ENCODE measurements at regions not wholly inside any gene's neighbourhood (a gene's known extent, or its start where the extent isn't known, plus 50 kb on each side); places are given as distances from the start of the nearest gene placed in this dataset.

- no peak for DNase-seq (ENCODE audit: low read depth in 1 of 2, low spot score in 2 of 2)
- no peak overlapping the region for H2AK5ac ChIP-seq (ENCODE audit: low read depth, low read length)
- no peak for FAIRE-seq
- no peaks in the 10 kb centered on the region for H4K20me1 ChIP-seq (replicated peaks in 1 of 2; ENCODE audit: control insufficient read depth in 1 of 2, insufficient read depth in 2 of 2, low read length in 2 of 2)
- H3K23ac ChIP-seq (ENCODE audit: insufficient read length), result no peak overlapping the region
- H4K5ac ChIP-seq (ENCODE audit: insufficient read length, low read depth, low read length), result no peak overlapping the region
- H3K9me3 ChIP-seq (ENCODE audit: insufficient read depth in 2 of 2, low read depth in 1 of 2, low read length in 1 of 2), result no peaks in the 10 kb centered on the region
- no peak overlapping the region for H3K4me3 ChIP-seq (ENCODE audit: extremely low read depth in 1 of 4, insufficient read depth in 2 of 4, low read depth in 3 of 4, low read length in 4 of 4)
- ChIA-PET POLR2A (ENCODE audit: partially characterized antibody) (no interaction called here), CTCF (ENCODE audit: partially characterized antibody) (interaction anchor here (0.6 to 0.9 kb wide), 3 partner anchors 42 to 133 kb away, joined by 3 to 4 read pairs (median 3); no protein-coding TSS in a partner anchor)
- no peaks in the 10 kb centered on the region for H3K23me2 ChIP-seq (ENCODE audit: low read depth, low read length)
- H3K4me1 ChIP-seq (replicated peaks in 1 of 4; ENCODE audit: control insufficient read depth in 3 of 4, insufficient read depth in 4 of 4, low read length in 3 of 4), result no peaks in the 10 kb centered on the region
- H3K27me3 ChIP-seq (replicated peaks in 1 of 4; ENCODE audit: control insufficient read depth in 3 of 4, extremely low read depth in 1 of 4, insufficient read depth in 3 of 4, low read length in 3 of 4), result 0 out of 7 replicates have a peak, but pooled peaks cover 0 to 3% (median 0%) of the 10 kb centered on the region in 4 experiments
- H3K27ac ChIP-seq (ENCODE audit: low read depth, low read length), result no peak overlapping the region
- no peak overlapping the region for H3K4me2 ChIP-seq (ENCODE audit: insufficient read depth in 1 of 2, low read depth in 2 of 2, low read length in 2 of 2)
- no peak overlapping the region for H2BK5ac ChIP-seq (ENCODE audit: low read depth, low read length)
- H3K56ac ChIP-seq (replicated peaks; ENCODE audit: insufficient read length, low read depth, low read length), result no peak overlapping the region
- H2BK12ac ChIP-seq (ENCODE audit: low read depth, low read length), result no peak overlapping the region
- H4K8ac ChIP-seq (ENCODE audit: extremely low read depth, insufficient read depth, low read length), result no peak overlapping the region
- no peak overlapping the region for H2BK120ac ChIP-seq (replicated peaks; ENCODE audit: low read depth, low read length)
- H3K79me2 ChIP-seq (ENCODE audit: control insufficient read depth in 1 of 2, insufficient read depth in 2 of 2, low read length in 2 of 2), result no peaks in the 10 kb centered on the region
- H2BK15ac ChIP-seq (ENCODE audit: low read length), result no peak overlapping the region
- no peak overlapping the region for H2AFZ ChIP-seq (ENCODE audit: low read length)
- WGBS, 2 experiments (ENCODE audit: extremely low coverage in 1 of 2, insufficient coverage in 1 of 2, insufficient read length in 1 of 2, insufficient replicate concordance in 2 of 2, low coverage in 1 of 2, low lambda C conversion rate in 2 of 2, missing lambda C conversion rate in 1 of 2), result 81% methylated on average over 5 of the region's 5 CpGs; no CpG with 5 or more reads in 1 of the 2 experiments
- H2BK20ac ChIP-seq (ENCODE audit: low read length), result no peak overlapping the region; the same call in 1 of the 2 replicates
- no peak overlapping the region for H4K91ac ChIP-seq (replicated peaks; ENCODE audit: insufficient read length, low read length)
- no peak overlapping the region for H3K14ac ChIP-seq (ENCODE audit: insufficient read length)
- H3K4ac ChIP-seq (replicated peaks; ENCODE audit: insufficient read length, low read depth, low read length), result no peak overlapping the region
- H3K79me1 ChIP-seq (ENCODE audit: low read depth, low read length), result no peaks in the 10 kb centered on the region
- H3K18ac ChIP-seq (ENCODE audit: extremely low read depth, low read length), result no peak overlapping the region
- no peaks in the 10 kb centered on the region for H3K36me3 ChIP-seq (ENCODE audit: control insufficient read depth in 2 of 4, insufficient read depth in 4 of 4, low read length in 3 of 4)
- H3K9ac ChIP-seq (replicated peaks in 1 of 4; ENCODE audit: extremely low read depth in 1 of 4, low read depth in 3 of 4, low read length in 3 of 4), result no peak overlapping the region
- TF ChIP-seq CHD7 (IDR thresholded peaks at IDR 0.05; ENCODE audit: insufficient replicate concordance, low read length), result no peak
Observed at GRCh38 chr7:69526570-69526969, 71.7 kb upstream of the AUTS2 start.

All from H1 (cell line).